DND-41 (cell line): ENCODE measurements at regions not wholly inside any gene's neighbourhood (a gene's known extent, or its start where the extent isn't known, plus 50 kb on each side); places are given as distances from the start of the nearest gene placed in this dataset.
"Not testable (repeated sequence)": the region's sequence is repeated elsewhere in the genome, so short reads cannot be mapped to it uniquely, and the experiment has no call there.

Experiments used
- ATAC-seq: fragments of 200-7000 bp; cut with Tn5 transposase; 3 replicates; pipeline ENCODE4 v1.9.1; 2021; ENCODE audit warnings: low read depth; ENCODE audit not compliant: insufficient read depth
- DNase-seq: peaks from one replicate; pipeline ENCODE4 v3.0.0-alpha.2; 2020
- H2AFZ ChIP-seq: 2 replicates; pipeline ENCODE4 v1.6.0; 2012; ENCODE audit warnings: low read depth, low read length
- H3K27ac ChIP-seq: 2 replicates; pipeline ENCODE4 v1.5.1; 2012; ENCODE audit warnings: low read length, inconsistent platforms
- H3K27me3 ChIP-seq: fragments of 200-600 bp; sonication (generic); 2 replicates; pipeline ENCODE4 v1.6.0; 2012; ENCODE audit warnings: low read length, mild to moderate bottlenecking, inconsistent platforms; ENCODE audit not compliant: insufficient read depth, poor library complexity
- H3K36me3 ChIP-seq: 2 replicates; pipeline ENCODE4 v1.5.1; 2012; ENCODE audit warnings: low read length, inconsistent platforms; ENCODE audit not compliant: insufficient read depth
- H3K4me1 ChIP-seq: 2 replicates; pipeline ENCODE4 v1.5.1; 2012; ENCODE audit warnings: mild to moderate bottlenecking, low read length; ENCODE audit not compliant: insufficient read depth
- H3K4me2 ChIP-seq: 2 replicates; pipeline ENCODE4 v1.6.0; 2012; ENCODE audit warnings: mild to moderate bottlenecking, moderate library complexity, low read length, inconsistent platforms; ENCODE audit not compliant: insufficient read depth
- H3K4me3 ChIP-seq, 2 experiments: fragments of 200-600 bp in 1 of 2; shearing (Covaris generic) in 1 of 2; 2 replicates each; pipeline ENCODE4 v1.5.1; 2012 to 2016; ENCODE audit warnings: inconsistent platforms in 2 of 2, low read length in 2 of 2, mild to moderate bottlenecking in 2 of 2, low read depth in 1 of 2, moderate library complexity in 1 of 2
- H3K79me2 ChIP-seq: 2 replicates; pipeline ENCODE4 v1.6.0; 2012; ENCODE audit warnings: low read length, inconsistent platforms; ENCODE audit not compliant: insufficient read depth
- H3K9ac ChIP-seq: 2 replicates; pipeline ENCODE4 v1.6.0; 2012; ENCODE audit warnings: low read depth, mild to moderate bottlenecking, inconsistent platforms, low read length, moderate library complexity
- H3K9me3 ChIP-seq: 2 replicates; pipeline ENCODE4 v1.5.1; 2012; ENCODE audit warnings: low read length, moderate library complexity, mild to moderate bottlenecking, inconsistent platforms; ENCODE audit not compliant: insufficient read depth, severe bottlenecking
- H4K20me1 ChIP-seq: 2 replicates; pipeline ENCODE4 v1.6.0; 2012; ENCODE audit warnings: low read length; ENCODE audit not compliant: insufficient read depth
- CTCF ChIP-seq: IDR thresholded peaks from 2 replicates; pipeline ENCODE4 v1.5.1; 2012; ENCODE audit warnings: borderline replicate concordance, low read length, moderate library complexity, mild to moderate bottlenecking; ENCODE audit not compliant: poor library complexity, severe bottlenecking; ENCODE audit errors: extremely low read depth

- not testable (repeated sequence) for H3K4me3 ChIP-seq, H3K9me3 ChIP-seq, H3K4me2 ChIP-seq, H3K36me3 ChIP-seq, H4K20me1 ChIP-seq, H3K4me1 ChIP-seq, ATAC-seq, H2AFZ ChIP-seq, H3K27me3 ChIP-seq, H3K79me2 ChIP-seq, DNase-seq, H3K9ac ChIP-seq, H3K27ac ChIP-seq
Observed at GRCh38 chr2:87212938-87213337, 191.3 kb upstream of the PLGLB1 start.

- not testable (repeated sequence) for DNase-seq, H3K4me1 ChIP-seq, H3K9me3 ChIP-seq, H2AFZ ChIP-seq, H3K27ac ChIP-seq, H3K4me2 ChIP-seq, H3K9ac ChIP-seq, H3K4me3 ChIP-seq, H4K20me1 ChIP-seq, ATAC-seq, H3K36me3 ChIP-seq, H3K27me3 ChIP-seq, H3K79me2 ChIP-seq
Observed at GRCh38 chr2:87217005-87217404, 195.4 kb upstream of the PLGLB1 start.

GRCh38 chr2:87217741-87218410 is 196.2 kb upstream of the PLGLB1 start:
- H3K27me3 ChIP-seq, H3K9ac ChIP-seq, H3K9me3 ChIP-seq, H3K79me2 ChIP-seq, H3K4me3 ChIP-seq, H2AFZ ChIP-seq, H4K20me1 ChIP-seq, H3K27ac ChIP-seq, H3K36me3 ChIP-seq, H3K4me2 ChIP-seq, H3K4me1 ChIP-seq: not testable (repeated sequence)
- DNase-seq (peak; percentile 76), ATAC-seq (peak; percentile 95)
- TF ChIP-seq CTCF, result peak; percentile 45

GRCh38 chr2:87220651-87221050 is 199.0 kb upstream of the PLGLB1 start:
- not testable (repeated sequence) for H3K27ac ChIP-seq, H3K4me3 ChIP-seq, H3K79me2 ChIP-seq, H3K9ac ChIP-seq, H3K36me3 ChIP-seq, H3K4me1 ChIP-seq, H4K20me1 ChIP-seq, DNase-seq, H2AFZ ChIP-seq, ATAC-seq, H3K9me3 ChIP-seq, H3K27me3 ChIP-seq, H3K4me2 ChIP-seq

DNA sequence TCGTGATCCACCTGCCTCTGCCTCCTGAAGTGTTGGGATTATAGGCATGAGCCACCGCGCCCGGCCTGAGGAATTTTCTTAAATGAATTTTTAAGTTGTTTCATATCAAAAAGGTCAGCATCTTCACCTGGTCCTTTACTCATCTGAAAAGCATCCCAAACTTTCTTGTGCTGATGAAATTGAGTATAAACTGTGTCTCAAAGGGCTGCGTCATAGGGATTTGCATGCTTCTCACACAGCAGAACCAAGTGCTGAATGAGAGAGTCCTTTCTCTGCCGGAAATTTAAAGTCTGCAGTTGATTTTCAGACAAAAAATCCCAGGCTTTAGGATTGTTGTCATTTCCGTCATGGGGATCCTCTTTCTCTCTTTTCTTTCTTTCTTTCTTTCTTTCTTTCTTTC is 200.5 kb upstream of the PLGLB1 start:
- not testable (repeated sequence) for H3K27ac ChIP-seq, H3K79me2 ChIP-seq, H3K4me3 ChIP-seq, H3K9ac ChIP-seq, H3K4me1 ChIP-seq, DNase-seq, H4K20me1 ChIP-seq, H3K36me3 ChIP-seq, H3K27me3 ChIP-seq, H3K4me2 ChIP-seq, H3K9me3 ChIP-seq, H2AFZ ChIP-seq, ATAC-seq

DNA sequence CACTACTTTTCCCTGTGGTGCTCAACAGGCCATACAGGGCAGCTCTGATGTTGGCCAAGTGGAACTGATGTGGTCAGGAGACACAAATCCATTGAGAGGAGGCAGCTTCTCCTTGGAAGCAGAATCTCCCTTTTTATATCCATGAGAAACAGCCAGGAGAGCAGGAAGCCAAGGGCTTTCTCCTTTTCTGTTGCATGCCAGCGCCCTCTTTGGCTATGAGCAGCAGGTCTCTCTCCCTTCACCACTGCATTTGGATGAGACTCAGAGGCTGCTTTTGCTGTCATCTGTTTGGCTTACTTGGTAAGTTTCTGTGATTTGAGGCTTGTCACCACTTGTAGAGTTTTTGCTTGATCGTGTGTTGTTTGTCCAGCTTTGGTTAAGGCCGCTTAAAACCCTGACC is 202.2 kb upstream of the PLGLB1 start:
- not testable (repeated sequence) for H4K20me1 ChIP-seq, ATAC-seq, H3K27ac ChIP-seq, H3K4me2 ChIP-seq, H3K79me2 ChIP-seq, H3K4me3 ChIP-seq, H3K9me3 ChIP-seq, H3K36me3 ChIP-seq, H3K27me3 ChIP-seq, H3K4me1 ChIP-seq, DNase-seq, H3K9ac ChIP-seq, H2AFZ ChIP-seq
